HG03457 (cell line): ENCODE measurements at regions not wholly inside any gene's neighbourhood (a gene's known extent, or its start where the extent isn't known, plus 50 kb on each side); places are given as distances from the start of the nearest gene placed in this dataset.
"Not testable (repeated sequence)": the region's sequence is repeated elsewhere in the genome, so short reads cannot be mapped to it uniquely, and the experiment has no call there.

Experiments used
- ATAC-seq: cut with Tn5 transposase; IDR thresholded peaks from one replicate; pipeline ENCODE4 v1.9.1; 2021; ENCODE audit warnings: moderate number of reproducible peaks; ENCODE audit not compliant: unreplicated experiment

DNA sequence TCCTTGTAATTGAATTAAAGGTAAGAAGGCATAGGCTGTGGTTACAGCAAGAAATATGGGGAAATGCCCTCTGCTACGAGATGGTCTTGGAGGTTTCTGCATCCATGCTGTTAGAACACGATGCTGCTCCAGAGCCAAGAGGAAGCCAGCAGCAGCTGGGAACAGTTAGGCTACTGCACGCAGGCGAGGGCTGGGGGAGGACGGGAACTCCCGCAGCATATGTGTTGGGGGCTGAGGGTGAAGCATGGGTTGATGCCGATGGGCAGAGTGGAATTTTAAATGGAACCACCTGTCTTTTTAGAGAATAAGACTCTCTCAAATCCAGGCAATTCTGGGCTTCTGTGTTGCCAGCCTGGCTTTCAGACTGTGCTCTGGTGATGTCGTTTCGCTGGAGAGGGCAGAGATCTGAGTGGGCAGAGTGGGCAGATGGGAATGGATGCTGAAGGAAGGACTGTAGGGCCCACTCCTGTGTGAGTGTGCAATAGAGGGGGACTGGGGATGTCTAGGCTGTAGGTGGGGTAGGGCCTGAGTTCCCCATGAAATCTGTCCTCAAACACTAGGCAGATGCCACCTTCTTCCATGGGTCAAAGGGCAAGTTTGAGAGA lies 417.0 kb upstream of the TPM1 start:
- no peak for ATAC-seq

DNA sequence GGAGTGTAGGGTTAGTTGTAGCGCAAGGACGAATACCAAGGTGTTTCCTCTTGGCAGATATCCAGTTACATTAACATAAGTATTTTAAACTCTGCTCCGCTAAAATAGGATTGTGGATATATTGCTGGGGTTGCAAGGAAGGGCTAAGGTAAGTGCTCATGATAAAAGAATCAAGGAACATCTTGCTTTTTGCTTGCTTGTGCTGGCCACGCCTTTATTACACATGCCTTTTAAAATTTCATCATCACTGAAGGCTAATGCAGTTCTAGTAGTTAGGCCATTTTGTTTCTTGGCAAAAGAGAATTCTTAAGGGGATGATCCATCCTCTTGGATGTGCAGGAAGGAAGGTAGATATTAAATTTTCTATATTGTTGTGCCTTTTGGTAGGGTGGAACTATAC lies 415.6 kb upstream of the TPM1 start:
- ATAC-seq: no peak

DNA sequence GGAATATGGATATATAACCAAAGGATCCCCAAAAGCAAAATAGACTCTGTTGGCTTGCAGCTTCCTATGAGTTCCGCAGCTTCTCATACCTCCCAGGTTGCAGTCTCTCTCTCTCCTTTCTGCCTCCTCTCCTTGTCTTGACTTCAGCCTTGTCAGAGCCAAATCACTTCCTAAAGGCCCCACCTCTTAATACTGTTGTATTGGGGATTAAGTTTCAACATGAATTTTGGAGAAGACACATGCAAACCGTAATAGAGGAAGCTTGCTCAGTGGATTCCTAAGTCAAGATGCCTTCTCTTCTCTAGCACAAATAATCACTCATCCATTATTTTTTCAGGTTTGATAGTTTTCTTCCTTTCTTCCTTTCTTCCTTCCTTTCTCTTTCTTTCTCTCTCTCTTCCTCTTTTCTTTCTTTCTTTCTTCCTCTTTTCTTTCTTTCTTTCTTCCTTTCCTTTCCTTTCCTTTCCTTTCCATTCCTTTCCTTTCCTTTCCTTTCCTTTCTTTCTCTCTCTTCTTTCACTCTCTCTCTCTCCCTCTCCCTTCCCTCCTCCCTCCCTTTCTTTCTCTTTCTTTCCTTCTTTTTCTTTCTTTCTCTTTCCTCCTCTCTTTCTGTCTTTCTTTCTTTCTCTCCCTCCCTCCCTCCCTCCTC lies 411.3 kb upstream of the TPM1 start:
- no peak for ATAC-seq

DNA sequence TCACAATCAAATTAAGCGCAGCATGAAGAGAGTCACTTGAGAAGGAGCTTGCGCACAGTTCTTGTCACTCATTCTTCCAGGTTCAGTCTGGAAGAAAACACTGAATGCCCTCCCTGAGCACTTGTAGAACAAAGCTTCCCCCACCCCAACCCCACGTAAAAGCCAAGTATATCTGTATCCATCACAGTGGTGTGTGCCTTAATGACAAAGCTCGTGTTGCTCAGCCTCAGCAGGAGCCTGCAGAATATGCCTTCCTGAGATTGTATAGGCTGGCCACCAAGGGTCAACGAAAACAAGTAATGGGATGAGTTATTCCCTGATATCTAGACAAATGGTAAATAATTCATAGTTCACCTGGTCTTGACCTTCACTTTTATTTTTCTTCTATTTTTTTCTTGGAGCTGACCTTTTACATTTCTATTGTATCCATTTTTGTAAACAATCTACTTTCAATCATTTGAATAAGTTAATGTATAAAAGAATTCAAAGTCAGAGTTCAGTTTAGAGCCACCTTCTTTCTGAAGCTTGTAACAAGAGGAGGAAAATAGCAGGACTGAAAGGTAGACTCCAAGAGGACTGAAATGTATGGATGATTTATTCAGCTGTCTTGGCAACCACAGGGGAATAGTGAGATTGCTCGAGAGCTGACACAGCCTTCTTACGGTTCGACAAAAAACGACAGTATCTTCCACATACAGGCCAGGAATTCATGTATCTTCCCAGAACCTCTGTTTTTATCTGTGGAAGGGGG lies 405.5 kb upstream of the TPM1 start:
- no peak for ATAC-seq

DNA sequence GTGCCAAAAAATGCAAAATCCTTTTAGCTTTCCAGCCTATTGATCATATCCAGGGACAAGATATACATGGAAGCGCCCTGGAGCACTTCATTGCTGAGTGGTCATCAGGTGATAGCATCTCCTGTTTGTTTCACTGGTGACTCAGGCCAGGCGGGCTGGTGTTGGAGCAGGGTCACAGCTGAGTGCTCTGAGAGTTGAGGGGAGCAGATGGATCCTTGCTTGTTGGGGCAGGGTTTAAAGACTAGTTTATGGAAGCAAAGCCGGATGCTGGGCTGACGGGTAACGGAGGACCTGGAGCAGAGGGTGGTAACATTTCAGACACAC lies 405.0 kb upstream of the TPM1 start:
- no peak for ATAC-seq

DNA sequence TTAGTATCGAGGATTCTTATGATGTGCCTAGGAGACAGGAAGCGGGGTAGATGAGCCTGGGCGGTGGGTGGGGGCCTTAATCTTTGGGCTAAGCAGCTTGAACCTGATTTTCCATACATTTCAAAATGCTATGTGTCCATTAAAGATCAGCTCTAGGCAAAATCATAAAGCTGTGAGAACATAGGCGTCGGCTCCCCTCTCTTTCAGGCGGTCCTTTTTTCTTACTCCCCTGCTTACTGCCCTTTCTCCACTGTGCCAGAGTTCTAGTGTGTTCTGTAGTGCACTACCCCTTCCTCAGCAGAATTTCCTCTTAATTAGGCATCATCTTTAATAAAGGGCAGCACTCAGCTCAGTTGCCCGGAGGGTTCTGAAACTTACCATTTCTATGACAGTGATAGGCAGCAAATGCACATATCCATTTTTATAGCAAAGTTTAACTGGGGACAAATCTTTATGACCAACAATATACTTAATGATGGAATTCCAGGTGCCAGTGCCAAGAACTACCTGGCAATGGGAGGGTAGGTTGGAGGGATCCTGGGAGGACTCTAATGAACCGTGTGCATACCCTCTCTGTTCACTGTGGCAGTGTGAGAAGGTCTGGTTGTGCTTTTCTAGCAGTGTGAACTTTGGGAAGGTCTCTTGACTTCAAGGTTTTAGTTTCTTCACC lies 404.5 kb upstream of the TPM1 start:
- no peak for ATAC-seq

DNA sequence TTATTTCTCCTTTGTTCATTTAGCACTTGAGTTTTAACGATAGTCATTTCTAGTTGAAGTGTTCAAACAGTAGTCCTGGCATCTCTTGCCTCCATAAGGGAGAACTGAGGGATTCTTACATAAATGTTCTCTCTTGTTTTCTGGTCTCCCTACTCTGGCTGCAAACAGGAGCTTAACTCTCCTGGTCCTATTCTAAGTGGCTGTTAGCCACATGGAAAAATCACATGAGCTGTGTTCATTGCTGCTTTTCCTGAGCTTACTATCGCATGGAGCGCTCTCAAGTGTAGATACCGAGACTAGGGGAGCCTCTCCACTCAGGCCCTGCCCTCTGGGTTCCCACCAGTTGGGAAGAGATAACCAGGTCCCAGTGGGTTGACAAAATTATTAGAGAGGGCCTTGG lies 403.1 kb upstream of the TPM1 start:
- ATAC-seq: no peak

DNA sequence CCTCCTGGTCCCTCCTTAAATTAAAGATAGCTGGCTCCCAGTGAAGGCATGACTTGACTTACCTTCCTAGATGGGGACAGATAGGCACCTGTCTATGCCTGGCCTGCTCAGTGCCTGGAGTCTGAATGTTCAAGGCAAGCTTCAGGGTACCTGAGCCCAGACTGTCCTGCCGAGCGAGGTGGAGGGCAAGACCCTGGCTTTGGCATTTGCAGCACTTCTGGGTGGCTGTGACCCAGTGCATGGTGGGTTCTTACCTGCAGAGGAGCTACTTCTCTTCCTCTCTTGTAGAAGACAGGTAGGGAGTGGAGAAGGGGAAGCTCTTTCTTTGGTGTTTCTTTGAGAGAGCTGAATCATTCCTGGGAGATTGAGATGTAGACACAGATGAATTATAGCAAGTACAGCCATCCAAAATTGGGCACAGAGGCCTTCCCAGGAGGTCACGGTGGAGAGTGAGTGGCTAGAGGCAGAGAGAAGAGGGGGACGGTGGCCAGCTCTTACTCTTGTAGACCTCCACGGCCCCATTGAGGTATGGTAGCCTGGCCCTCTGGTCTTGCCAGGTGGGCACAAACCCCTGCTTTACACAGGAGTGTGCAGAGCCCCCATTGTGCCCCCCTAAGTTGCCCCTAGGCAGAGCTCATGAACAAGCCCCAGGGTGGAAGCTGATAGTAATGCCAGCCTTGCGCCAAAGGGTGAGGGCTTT lies 402.5 kb upstream of the TPM1 start:
- no peak for ATAC-seq

DNA sequence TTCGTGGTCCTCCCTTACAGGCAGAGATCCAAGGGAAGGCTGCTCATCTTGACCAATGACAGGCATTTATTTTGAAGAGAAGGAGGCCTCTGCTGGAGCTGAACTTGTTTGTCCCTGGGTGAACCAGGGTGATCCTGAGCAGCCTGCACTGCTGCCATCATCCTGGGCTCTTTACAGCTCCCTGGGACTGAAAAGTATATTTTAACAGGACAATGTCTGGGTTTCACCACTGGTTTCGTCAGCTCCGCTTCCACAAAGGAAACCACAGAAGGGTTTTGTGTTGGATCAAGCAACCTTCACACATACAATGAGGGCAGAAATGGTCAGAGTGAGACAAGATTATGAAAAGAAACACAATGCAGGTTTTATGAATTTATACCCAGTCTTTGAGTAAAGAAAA lies 400.7 kb upstream of the TPM1 start:
- no peak for ATAC-seq

DNA sequence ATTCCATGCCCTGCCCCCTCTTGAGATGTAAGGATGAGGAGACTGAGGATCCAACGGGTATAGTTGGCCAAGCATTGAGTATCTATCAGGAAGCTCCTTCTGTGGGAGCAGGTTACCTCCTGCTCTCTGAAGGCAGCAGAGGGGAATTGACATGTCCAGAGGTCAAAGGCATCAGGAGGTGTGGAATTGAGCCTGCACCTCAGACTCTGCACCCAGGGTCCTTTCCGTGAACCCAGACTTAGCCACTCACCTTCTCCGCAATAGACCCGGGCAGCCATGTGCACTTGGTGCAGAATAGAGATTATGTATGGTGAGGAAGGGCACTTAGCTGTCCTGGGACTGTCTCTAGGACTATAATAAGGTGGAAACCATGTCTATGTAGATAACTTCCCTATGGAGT lies 399.0 kb upstream of the TPM1 start:
- no peak for ATAC-seq

DNA sequence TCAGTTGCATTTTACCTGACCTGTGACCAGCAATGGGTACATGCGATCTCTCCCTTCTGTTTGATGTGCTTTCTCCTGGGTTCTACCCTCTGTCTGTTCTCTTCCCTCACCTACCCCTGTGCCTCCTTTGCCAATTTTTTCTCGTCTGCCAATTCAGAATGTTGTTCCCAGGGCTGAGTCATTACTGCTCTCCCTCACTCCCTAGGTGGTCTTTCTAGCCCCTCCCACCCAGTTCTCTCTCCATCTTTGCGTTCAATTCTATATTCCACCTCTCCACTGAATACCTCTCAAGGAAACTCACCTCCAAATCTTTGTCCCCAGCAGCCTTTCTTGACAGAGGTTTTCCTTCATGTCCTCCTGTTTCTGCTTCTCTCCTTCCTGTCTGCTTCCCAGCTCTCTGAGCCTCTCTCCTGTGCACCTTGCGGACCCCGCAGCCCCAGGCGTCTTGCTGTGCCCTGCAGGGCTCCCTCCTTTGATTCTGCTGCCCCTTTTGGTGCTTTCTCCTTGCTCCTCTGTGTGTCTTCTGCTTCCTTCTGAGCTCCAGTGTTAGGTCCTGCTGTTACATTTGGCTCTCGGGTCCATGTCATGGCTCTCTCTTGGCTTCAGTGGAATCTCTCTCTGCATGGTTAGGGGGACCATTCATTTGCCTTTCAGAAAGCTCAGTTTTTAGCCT lies 398.2 kb upstream of the TPM1 start:
- ATAC-seq: no peak

DNA sequence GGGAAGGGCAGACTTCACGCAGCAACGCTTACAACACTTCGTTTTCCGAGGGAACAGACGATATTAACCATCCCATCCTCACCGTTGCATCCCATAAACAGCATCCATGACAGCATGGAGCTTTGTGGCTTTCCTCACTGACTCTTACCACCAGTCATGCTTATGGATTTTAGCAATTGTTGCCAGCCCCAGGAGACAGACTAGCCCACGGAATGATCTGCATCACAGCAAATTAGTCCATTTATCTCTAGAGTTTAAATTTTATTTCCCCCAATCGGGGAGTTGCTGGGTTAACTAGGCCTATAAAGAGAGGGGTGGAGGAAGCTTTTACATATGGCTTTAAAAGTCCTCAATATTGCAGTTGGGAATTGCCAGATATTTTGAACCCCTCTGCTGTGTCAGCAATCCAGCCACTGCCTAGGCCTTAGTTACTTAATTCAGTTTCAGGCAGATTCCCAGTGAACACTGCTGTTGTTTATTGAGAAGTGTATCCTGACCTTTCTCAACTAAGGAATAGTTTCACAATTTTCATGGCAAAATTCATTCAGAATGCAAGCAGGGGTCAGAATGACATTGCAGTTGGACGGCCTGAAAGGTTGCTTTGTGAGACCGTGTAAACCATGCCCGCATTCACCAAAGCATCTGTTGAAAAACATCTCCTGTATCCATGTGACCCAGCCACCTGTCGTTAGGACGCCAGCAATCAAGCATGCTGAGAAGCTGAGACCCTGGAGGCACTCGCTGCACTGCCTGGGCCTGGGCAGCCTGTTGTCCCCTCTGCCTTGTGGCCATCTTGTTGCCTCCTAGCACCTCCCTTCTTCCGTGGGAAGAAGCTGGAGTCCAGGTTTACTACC lies 397.4 kb upstream of the TPM1 start:
- ATAC-seq: no peak

DNA sequence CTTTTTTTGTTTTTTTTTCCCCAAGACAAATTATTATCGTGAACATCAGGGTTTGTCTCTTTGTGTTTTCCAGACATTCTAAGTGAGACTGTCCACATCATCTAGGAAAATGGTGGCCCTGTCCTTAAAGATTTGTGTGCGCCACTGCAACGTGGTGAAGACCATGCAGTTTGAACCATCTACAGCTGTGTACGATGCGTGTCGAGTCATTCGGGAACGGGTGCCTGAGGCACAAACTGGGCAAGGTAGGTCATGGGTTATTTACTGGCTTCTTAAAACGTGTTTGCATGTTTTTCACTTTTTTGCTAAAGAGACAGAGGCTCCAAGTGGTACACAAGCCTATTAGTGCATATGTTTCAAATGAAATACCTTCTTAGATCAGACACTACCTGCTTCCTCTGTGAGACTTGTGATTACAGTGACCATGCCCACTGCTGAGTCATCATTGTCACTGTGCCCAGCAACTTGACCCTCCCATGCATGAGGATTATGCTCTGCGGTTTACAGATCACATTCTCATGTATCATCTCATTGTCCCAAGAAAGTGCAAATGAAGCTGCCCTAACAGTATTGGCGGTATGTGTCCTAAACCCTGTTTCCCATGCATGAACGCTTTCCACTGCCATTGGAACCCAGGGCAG lies 395.2 kb upstream of the TPM1 start:
- ATAC-seq: no peak

DNA sequence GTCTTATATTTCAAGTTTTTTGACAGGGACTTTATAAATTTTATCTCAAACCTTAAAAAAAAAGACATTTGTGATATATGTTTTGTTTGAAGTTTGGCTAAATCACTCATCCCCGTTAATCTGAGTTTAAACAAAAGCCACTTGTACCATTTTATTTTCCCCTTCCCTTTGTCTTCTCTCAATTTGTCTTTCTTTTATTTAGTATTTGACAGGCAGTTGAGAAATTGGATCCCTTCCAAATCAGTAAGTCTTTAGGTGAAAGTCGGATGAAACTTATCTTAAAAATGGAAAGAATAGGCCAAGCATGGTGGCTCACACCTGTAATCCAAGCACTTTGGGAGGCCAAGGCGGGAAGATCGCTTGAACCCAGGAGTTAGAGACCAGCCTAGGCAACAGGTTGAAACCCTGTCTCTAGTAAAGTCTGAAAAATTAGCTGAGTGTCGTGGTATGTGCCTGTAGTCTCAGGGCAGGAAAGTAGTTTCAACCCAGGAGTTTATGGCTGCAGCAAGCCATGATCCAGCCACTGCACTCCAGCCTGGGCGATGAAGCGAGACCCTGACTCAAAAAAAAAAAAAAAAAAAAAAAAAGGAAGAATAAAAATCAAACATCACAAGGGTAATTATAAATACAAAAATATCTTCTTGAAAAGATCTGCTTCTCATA lies 394.6 kb upstream of the TPM1 start:
- no peak for ATAC-seq

DNA sequence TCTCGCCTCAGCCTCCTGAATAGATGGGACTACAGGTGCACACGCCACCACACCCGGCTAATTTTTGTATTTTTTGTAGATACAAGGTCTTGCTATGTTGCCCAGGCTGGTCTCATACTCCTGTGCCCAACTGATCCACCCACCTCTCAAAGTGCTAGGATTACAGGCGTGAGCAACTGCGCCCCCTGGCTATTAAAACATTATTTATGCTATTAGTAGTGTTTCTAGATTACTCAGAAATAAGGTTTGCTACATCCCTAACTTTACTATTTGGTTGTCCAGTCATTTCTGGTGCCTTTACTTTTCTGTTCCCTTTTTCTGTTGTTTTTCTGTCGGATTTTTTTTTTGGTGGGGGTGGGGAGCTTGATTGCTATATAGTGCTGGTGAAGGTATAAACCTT lies 393.6 kb upstream of the TPM1 start:
- no peak for ATAC-seq

DNA sequence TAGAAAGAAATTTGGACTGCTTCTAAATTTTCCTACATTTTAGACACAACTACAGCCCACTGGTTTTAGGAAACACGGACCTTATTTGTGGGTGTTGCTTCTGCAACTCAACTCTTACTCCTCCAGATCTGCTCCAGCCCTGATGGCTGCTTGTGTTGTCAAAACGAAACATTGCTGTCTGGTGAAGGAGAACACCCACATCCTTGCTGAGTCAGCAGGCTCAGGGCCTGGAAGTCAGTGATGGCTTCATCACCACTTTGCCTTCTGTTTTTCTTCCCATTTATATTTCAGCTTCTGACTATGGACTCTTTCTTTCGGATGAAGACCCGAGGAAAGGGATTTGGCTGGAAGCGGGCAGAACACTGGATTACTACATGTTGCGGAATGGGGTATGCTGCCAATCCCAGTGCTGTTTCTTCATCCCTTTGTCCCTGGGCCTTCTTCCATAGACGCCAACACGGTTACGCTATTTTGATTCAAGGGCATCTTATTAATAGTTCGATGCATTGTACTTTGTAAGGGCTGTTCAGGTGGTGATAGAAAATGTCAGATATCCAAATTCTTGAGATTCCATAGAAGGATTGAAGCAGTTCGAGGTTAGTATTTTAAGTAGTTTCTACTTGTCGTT lies 392.6 kb upstream of the TPM1 start:
- ATAC-seq: peak; percentile 82

DNA sequence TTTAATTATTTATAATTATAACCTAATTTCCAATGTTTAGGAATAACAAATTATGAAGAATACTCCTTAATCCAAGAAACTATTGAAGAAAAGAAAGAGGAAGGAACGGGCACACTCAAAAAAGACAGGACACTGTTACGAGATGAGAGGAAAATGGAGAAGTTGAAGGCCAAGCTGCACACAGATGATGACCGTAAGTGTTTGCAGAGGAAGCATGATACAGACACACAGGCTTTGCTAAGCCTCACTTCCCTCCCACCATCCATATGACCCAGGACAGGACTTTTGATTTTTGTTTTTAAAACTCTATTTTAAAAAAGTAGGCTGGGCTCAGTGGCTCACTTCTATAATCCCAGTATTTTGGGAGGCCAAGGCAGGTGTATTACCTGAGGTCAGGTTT lies 389.4 kb upstream of the TPM1 start:
- ATAC-seq: no peak

DNA sequence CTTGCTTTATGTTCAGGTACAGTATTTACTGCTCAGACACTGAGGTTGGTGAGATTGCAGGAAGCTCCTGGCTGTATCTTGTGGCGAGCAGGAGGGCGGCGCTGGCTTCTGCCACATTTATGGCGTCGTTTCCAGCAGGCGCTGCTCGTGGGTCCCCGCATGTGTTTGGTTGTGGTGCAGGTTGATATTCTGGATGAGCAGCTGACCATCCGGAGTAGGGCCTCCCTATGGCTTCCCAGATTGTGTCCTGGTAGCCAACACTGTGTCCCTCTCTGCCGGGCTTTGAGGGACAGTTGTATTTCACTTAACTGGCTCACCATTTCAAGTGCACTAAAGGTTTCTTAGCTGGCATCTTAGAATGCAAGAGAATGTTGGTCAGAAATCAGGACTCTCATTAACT lies 386.5 kb upstream of the TPM1 start:
- no peak for ATAC-seq

DNA sequence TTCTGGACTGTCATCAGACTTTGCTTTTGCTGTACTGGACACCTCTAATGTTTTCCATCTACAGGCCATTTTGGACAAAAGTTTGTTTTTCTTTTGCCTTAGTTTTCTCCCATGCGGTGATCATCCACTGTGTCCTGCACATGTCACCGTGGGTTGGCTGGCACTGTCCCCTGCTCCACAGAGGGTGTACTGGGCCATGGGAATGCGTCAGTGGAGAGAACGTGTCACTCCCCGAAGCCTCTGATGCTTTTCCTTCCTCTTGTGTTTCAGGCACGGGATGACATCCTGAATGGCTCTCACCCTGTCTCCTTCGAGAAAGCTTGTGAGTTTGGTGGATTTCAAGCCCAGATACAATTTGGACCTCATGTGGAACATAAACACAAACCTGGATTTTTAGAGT lies 385.0 kb upstream of the TPM1 start:
- ATAC-seq: not testable (repeated sequence)
